CD4-positive, alpha-beta T cell treated with Interferon alpha-2 for 1 hour (primary cell): ENCODE measurements at regions not wholly inside any gene's neighbourhood (a gene's known extent, or its start where the extent isn't known, plus 50 kb on each side); places are given as distances from the start of the nearest gene placed in this dataset.
"Not testable (repeated sequence)": the region's sequence is repeated elsewhere in the genome, so short reads cannot be mapped to it uniquely, and the experiment has no call there.

Experiments used
- DNase-seq, 2 donors: peaks; one replicate each; pipeline ENCODE4 v3.0.0-alpha.2; 2020 to 2022

- DNase-seq, result no peak
Measured at GRCh38 chr10:7026818-7027217, 384.0 kb downstream of the SFMBT2 start.

DNA sequence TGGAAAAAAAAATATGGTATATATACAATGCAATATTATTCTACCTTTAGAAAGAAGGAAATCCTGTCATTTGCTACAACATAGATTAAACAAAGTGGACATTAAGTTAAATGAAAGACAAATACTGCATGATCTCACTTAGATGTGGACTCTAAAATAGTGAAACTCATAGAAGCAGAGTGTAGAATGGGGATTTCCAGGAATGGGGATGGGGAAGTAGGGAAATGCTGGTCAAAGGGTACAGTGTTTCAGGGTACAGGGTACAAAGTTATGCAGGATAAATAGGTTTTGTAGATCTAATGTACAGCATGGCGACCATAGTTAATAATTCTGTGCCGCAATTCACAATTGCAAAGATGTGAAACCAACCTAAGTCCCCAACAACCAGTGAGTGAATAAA, 385.5 kb downstream of the SFMBT2 start:
- no peak for DNase-seq

DNA sequence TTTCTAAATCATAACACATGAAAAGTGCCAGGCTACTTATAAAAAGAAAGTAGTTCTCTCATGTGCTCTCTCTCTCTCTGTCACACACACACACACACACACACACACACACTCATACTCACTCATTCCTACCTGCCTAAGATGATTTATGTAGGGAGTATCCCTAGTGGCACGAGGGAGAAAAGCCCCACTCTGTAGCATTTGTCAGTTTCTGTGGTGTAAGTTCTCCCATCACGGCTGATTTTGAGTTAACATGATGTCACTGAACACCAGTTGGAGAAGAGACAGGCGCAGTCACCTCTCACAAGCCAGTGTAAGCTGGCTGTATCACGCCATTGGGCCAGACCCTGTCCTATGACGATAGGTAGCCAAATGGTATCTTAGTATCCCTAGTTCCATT, 395.4 kb downstream of the SFMBT2 start:
- no peak for DNase-seq

DNA sequence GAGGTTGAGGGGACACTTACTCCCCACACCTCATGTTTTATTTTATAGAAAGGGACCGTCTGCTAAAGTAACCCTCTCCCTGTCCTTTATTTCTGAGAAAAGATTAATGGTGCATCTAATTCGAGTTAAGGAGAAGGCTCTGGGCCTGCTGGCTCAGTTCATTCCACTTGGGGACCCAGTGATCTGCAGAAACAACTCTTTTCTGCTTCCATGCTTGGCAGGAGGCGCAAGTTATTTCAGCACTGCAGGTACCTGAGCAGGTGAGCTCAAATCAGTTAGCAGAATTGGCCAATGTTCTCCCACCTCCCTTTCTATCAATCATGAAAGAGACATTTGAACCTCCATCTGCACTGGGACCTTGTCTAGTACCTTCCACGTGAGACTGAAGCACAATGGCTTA, 396.1 kb downstream of the SFMBT2 start:
- DNase-seq, result no peak

DNA sequence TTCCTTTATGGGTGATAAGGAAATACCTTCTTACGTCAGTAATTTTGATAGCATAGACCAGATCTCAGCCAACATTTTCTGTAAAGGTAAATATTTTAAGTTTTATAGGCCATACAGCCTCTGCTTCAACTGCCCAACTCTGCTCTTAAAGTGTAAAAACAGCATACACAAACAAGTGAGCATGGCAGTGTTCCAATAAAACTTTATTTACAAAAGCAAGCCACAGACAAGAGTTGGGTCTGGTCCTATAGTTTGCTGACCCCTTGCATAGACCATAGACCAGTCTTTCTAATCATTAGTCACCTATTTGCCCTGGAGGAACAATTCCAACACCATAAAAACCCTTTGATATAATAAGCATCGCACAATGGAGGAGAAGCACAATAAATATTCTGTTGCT, 398.8 kb downstream of the SFMBT2 start:
- no peak for DNase-seq

DNA sequence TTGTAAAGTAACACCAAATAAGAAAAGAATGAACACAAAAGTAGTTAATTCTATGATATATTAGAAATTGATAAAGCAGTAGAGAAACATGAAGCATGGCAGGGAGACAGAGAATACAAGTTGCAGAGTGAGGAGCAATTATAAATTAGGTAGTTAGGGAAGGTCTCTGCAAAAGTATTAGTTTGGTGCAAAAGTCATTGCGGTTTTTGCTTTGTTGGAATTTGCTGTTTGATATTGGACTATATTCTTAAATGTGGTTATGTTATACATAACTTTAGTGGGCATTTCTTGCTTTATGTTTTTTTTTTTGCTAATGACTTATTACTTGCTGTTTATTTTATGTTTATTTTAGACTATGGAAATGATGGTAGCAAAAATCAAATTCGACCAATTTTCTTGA, 402.2 kb downstream of the SFMBT2 start:
- DNase-seq, result no peak

DNA sequence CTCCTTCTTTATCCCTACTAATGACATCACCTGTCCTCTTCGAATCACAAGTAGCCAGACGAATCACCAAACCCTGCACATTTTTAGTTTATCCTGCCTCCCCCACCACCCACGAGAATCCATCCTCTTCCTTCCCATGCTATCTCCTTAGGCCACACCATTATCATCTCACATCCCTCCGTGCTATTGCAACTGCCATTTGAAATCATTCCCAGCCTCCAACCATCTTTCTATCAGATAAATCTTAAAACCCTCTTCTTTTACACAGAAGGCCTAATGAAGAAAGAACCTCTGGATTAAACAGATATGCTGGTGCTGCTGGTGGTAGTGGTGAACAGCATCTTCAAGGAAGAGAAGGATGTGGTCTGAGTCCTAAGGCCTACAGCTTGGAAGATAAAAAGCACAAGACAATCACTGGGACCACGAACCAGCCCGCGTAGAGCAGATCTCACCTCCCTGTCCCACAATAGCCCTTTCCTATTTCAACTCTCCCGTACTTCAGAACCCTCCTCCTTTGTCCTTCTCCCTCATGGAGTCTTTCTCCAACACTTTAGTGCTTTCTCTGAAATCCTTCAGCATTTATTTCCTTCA, 403.1 kb downstream of the SFMBT2 start:
- DNase-seq, result no peak

DNA sequence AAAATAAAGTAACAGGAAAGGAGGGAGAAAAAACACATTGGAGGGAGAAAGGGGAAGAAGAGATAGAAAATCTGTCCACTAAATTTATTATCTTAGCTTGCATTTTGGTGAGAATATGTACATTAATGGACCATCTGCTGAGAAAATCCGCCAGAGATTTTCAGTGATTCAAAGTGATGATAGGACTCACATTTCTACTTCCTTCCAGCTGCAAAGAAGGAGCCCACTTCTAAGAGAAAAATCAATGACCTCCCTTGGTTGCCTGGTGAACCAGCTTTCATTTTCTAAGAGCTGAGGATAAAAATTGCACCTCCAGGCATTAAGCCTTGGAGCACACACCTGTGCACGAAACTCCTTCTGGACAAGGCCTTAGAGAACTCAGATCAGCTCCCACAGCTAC, 404.3 kb downstream of the SFMBT2 start:
- DNase-seq, result no peak

- DNase-seq, result no peak
Measured at GRCh38 chr10:7003831-7004395, 406.9 kb downstream of the SFMBT2 start.

GRCh38 chr10:7000061-7000460, 410.8 kb downstream of the SFMBT2 start:
- no peak for DNase-seq

- no peak for DNase-seq
Measured at GRCh38 chr10:6999232-6999925, 411.5 kb downstream of the SFMBT2 start.

DNA sequence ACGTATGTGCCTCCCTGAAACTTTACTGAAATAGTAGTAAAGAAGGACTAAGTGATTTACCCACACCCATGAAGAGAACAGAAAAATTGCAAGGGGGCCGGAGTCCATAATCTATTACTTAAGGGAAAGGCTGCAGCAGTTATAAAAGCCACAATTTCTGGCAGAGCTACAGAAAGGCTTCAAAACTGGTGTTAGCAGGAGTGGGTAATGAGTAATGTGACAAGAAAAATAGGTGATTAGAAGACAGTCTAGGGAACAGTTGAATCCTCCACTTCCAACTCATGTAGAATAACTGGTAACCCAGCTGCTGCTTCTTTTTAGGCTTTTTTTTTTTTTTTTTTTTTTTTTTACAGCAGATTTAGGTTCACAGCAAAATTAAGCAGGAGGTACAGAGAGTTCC, 413.3 kb downstream of the SFMBT2 start:
- DNase-seq, result no peak

DNA sequence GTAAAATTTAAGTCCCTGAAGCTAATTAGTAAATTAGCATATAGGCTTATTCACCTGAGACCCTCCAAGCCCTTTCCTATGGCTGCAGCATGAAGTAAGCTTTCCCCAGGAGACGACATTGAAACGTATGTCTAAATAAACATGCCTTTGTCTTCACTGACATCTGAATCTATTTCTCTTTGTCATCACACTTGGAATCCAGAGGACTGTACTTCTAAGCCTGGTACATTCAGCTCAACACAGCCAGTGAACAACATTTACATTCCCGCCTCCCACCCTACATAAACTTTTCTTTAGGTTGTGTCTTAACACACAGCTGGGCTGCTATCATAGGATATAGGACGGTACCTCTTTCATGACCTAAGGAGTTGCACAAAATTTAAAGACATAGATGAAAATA, 414.4 kb downstream of the SFMBT2 start:
- DNase-seq, result no peak

GRCh38 chr10:6995831-6996230, 415.0 kb downstream of the SFMBT2 start:
- DNase-seq, result no peak

DNA sequence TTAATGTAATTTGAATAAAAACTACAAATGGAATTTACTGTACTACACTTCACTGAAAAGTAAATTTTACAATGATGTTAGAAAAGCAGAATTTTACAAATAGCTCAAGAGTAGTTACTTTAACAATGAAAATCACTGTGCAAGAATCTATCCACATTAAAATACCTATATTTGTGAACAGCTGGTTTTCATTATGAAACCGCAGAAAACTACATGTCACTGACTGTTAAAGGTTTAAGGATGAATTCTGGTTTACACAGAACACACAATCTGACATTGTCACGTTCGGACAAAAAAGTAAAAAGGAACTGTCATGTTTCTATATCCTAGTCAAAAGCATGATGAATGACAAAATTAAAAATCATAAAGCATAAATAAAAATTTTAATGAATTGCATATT, 415.3 kb upstream of the PRKCQ start:
- DNase-seq, result no peak

DNA sequence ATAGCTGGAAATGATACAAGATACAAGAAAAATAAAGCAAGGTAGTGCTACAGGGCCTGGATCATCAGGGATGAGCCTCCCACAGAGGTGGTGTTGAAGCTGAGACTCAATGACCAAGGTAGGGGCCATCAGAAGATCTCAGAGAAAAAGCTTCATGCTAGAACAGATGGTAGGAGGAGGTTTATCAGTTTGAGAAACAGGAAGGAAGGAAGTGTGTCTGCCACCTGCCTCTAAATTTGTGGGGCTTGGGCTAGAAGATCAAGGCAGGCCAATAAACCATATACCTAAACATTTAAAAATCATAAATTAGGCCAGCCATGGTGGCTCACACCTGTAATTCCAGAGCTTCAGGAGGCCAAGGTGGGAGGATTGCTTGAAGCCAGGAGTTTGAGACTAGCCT, 410.8 kb upstream of the PRKCQ start:
- DNase-seq, result no peak

GRCh38 chr10:6988654-6989053, 408.6 kb upstream of the PRKCQ start:
- DNase-seq, result no peak

DNA sequence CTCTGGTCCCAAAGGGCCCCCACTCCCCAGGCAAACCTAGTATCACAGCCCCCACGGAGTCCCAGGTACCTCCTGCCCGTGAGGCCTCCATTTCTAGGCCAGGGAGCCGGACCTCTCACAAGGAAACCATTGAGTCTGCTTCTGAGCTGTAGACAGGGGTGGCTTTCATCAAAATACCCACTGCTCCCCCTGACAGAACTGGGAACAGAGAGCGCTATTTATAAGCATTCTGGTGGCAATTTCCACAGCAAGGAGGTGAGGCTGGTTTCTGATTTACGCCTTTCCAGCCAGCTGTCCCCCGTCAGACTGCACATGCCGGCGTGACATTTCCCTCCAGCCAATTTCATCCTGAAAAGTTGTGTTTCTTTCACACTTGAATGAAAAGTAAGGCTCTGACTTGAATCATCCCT, 407.5 kb upstream of the PRKCQ start:
- no peak for DNase-seq

DNA sequence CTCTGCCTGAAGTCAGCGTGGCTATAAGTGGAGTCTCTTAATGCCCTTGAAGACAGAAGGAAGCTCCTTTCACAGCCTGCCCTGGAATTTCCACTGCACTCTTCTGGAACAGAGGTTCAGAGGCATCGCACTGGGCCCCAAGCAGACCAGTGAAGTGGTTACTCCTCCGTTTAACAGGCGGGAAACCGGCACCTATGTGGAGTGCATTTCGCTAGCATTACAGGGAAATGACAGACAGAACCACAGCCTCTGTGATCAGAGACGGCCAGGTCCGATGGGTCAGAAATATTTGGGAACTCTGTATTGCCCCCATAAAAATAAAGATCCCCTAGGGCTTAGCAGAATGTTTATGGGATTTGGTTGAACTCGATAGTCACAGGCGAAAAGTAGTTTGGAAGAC, 406.9 kb upstream of the PRKCQ start:
- no peak for DNase-seq

DNA sequence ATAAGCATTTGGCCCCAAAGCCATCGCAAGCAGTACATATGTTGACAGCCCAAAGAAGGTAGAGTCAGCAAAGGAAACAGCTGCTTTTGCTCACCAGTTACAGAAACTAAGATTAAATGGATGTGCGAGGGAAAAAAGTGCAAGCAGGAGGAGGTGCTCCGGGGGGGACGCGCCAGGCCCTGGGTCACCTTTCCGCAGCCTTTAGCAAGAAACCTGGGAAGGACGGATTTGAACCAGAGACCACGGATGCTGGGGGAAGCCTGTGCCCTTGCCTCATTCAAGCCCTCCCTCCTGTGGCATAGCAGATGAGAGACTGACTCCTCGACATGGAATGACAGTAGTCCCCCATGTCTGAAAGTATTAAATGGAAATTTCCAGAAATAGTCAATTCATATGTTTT, 405.6 kb upstream of the PRKCQ start:
- DNase-seq, result no peak

- DNase-seq, result no peak
Measured at GRCh38 chr10:6984971-6985370, 404.9 kb upstream of the PRKCQ start.

DNA sequence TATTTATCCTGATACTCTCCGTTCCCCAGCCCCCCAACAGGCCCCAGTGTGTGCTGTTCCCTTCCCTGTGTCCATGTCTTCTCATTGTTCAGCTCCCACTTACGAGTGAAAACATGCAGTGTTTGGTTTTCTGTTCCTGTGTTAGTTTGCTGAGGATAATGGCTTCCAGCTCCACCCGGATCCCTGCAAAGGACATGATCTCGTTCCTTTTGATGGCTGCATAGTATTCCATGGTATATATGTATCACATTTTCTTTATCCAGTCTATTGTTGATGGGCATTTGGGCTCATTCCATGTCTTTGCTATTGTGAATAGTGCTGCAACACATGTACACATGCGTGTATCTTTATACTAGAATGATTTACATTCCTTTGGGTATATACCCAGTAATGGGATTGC, 403.9 kb upstream of the PRKCQ start:
- not testable (repeated sequence) for DNase-seq

DNA sequence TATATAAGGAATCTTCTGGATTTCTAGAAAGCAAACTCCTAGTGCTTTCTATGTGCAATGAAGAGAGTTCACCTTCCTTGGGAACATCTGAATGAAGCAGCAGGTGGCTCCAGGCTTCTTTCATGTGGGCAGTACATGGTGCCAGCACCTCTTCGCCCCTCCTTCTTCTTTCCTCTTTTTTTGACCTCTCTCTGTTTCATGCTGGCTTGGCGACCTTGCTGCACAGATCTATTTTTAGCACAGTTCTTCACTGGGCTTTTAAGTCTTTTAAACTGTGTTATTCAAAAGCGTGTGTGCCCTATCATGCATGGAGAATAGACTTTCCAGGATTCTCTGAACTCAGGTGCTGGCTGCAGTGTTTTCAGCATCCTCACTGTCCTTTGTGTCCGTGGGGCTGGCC, 400.3 kb upstream of the PRKCQ start:
- DNase-seq, result no peak

DNA sequence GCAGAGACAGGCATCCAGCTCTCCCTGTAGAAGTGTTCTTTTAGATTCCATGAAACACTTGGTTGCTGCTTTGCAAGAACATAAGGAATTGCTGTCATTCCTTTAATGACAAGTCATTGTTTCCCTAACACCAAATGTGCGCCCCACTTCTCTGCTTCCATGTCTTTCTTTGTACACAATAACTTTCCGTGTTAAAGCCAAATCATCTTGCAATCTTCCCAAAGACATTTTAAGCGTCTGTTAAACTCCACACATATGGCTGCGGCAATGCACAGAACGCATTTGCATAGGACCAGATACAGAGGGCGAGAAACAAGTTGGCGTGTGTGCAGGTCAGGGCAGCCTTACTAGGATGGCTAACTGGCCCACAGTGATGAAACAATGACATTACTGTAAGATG, 399.3 kb upstream of the PRKCQ start:
- DNase-seq, result no peak

DNA sequence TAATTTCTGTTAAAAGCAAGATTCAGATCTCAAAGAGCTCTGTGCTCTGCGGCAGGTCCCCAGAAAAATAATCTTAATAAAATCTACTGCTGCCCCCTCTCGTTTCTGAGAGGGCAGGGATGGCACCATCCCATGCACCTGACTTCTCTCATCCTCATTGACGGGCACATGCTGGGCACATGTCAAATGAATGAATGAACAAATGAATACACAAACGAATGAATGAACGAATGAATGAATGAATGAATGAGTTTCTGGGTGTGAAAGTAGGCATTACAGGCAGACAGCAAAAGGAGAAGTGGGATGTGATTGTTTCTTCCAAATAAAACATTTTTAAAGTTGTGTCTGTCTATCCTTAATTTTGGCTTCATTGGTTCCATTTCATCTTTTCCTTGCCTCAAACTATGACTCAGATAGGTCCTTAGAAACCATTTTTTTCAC, 398.1 kb upstream of the PRKCQ start:
- DNase-seq, result no peak
